ENCODE measurements at regions not wholly inside any gene's neighbourhood (a gene's known extent, or its start where the extent isn't known, plus 50 kb on each side); places are given as distances from the start of the nearest gene placed in this dataset.

GRCh38 chrX:55144697-55145096, 55.9 kb downstream of the PAGE2 start:
- Histone ChIP-seq H3K27ac (no peak overlapping the region), H4K20me1 (ENCODE audit: insufficient read depth, poor library complexity, severe bottlenecking) (no peaks in the 10 kb centered on the region), H3K27me3 (no peaks in the 10 kb centered on the region), H3K79me2 (no peaks in the 10 kb centered on the region), H2AFZ (no peak overlapping the region), H3K9me2 (replicated peaks; ENCODE audit: insufficient read depth) (no peaks in the 10 kb centered on the region), H3K4me2 (no peak overlapping the region), H3K4me1 (ENCODE audit: insufficient read depth) (no peaks in the 10 kb centered on the region), H3K4me3 (no peak overlapping the region), H3K36me3 (replicated peaks; ENCODE audit: insufficient read depth, low read depth) (no peaks in the 10 kb centered on the region), H3K9me3 (ENCODE audit: low read depth) (peaks cover 4% of the 10 kb centered on the region)
- no peak for DNase-seq (ENCODE audit: low spot score)
- WGBS (ENCODE audit: low lambda C conversion rate, missing lambda C conversion rate) = 60% methylated on average over 2 of the region's 2 CpGs
- no peak for TF ChIP-seq EZH2phosphoT487 (IDR thresholded peaks at IDR 0.05; ENCODE audit: low read depth, severe bottlenecking, unreplicated experiment)
- no peak for TF ChIP-seq CTCF (IDR thresholded peaks at IDR 0.05; ENCODE audit: poor library complexity)
- no peak for TF ChIP-seq EZH2 (IDR thresholded peaks at IDR 0.05; ENCODE audit: borderline replicate concordance)

GRCh38 chrX:55149242-55149641, 60.4 kb downstream of the PAGE2 start:
- no peak overlapping the region for H3K27ac ChIP-seq
- DNase-seq (ENCODE audit: low spot score) = no peak
- no peak overlapping the region for H3K4me3 ChIP-seq
- no peaks in the 10 kb centered on the region for H3K79me2 ChIP-seq
- WGBS (ENCODE audit: low lambda C conversion rate, missing lambda C conversion rate) = 67% methylated on average over 3 of the region's 3 CpGs
- H2AFZ ChIP-seq = no peak overlapping the region
- H3K4me1 ChIP-seq (ENCODE audit: insufficient read depth) = no peaks in the 10 kb centered on the region
- H3K9me3 ChIP-seq (ENCODE audit: low read depth) = no peaks in the 10 kb centered on the region
- H3K4me2 ChIP-seq = no peak overlapping the region
- H3K27me3 ChIP-seq = no peaks in the 10 kb centered on the region
- TF ChIP-seq EZH2phosphoT487 (IDR thresholded peaks at IDR 0.05; ENCODE audit: low read depth, severe bottlenecking, unreplicated experiment) = no peak
- no peak for TF ChIP-seq CTCF (IDR thresholded peaks at IDR 0.05; ENCODE audit: poor library complexity)
- TF ChIP-seq EZH2 (IDR thresholded peaks at IDR 0.05; ENCODE audit: borderline replicate concordance) = no peak
- H3K36me3 ChIP-seq (replicated peaks; ENCODE audit: insufficient read depth, low read depth) = no peaks in the 10 kb centered on the region
- no peaks in the 10 kb centered on the region for H4K20me1 ChIP-seq (ENCODE audit: insufficient read depth, poor library complexity, severe bottlenecking)
- no peaks in the 10 kb centered on the region for H3K9me2 ChIP-seq (replicated peaks; ENCODE audit: insufficient read depth)

GRCh38 chrX:55151199-55151598, 62.4 kb downstream of the PAGE2 start:
- TF ChIP-seq EZH2 (IDR thresholded peaks at IDR 0.05; ENCODE audit: borderline replicate concordance) (no peak), EZH2phosphoT487 (IDR thresholded peaks at IDR 0.05; ENCODE audit: low read depth, severe bottlenecking, unreplicated experiment) (no peak), CTCF (IDR thresholded peaks at IDR 0.05; ENCODE audit: poor library complexity) (no peak)
- Histone ChIP-seq H3K4me1 (ENCODE audit: insufficient read depth) (no peaks in the 10 kb centered on the region), H3K9me3 (ENCODE audit: low read depth) (no peaks in the 10 kb centered on the region), H2AFZ (no peak overlapping the region), H3K27ac (no peak overlapping the region), H3K79me2 (no peaks in the 10 kb centered on the region), H4K20me1 (ENCODE audit: insufficient read depth, poor library complexity, severe bottlenecking) (no peaks in the 10 kb centered on the region), H3K4me2 (no peak overlapping the region), H3K9me2 (replicated peaks; ENCODE audit: insufficient read depth) (no peaks in the 10 kb centered on the region), H3K27me3 (no peaks in the 10 kb centered on the region), H3K36me3 (replicated peaks; ENCODE audit: insufficient read depth, low read depth) (no peaks in the 10 kb centered on the region), H3K4me3 (no peak overlapping the region)
- 65% methylated on average over 5 of the region's 5 CpGs for WGBS (ENCODE audit: low lambda C conversion rate, missing lambda C conversion rate)
- no peak for DNase-seq (ENCODE audit: low spot score)

GRCh38 chrX:55159551-55159950, 60.6 kb upstream of the PAGE5 start:
- Histone ChIP-seq H3K79me2 (no peaks in the 10 kb centered on the region), H3K4me1 (ENCODE audit: insufficient read depth) (no peaks in the 10 kb centered on the region), H4K20me1 (ENCODE audit: insufficient read depth, poor library complexity, severe bottlenecking) (no peaks in the 10 kb centered on the region), H3K27me3 (no peaks in the 10 kb centered on the region), H3K27ac (no peak overlapping the region), H3K4me2 (peak overlapping the region; percentile 78), H3K36me3 (replicated peaks; ENCODE audit: insufficient read depth, low read depth) (no peaks in the 10 kb centered on the region), H3K4me3 (no peak overlapping the region), H3K9me2 (replicated peaks; ENCODE audit: insufficient read depth) (no peaks in the 10 kb centered on the region), H2AFZ (no peak overlapping the region), H3K9me3 (ENCODE audit: low read depth) (no peaks in the 10 kb centered on the region)
- TF ChIP-seq EZH2 (IDR thresholded peaks at IDR 0.05; ENCODE audit: borderline replicate concordance) (no peak), CTCF (IDR thresholded peaks at IDR 0.05; ENCODE audit: poor library complexity) (no peak)
- no peak for DNase-seq (ENCODE audit: low spot score)
- 52% methylated on average over 3 of the region's 3 CpGs for WGBS (ENCODE audit: low lambda C conversion rate, missing lambda C conversion rate)

Measured in hepatocyte (in vitro differentiated cells).